Bronchial epithelial cell (primary cell): ENCODE measurements at regions not wholly inside any gene's neighbourhood (a gene's known extent, or its start where the extent isn't known, plus 50 kb on each side); places are given as distances from the start of the nearest gene placed in this dataset.

Source experiments
- DNase-seq: peaks from one replicate; pipeline ENCODE4 v3.0.0-alpha.2; 2010; ENCODE audit warnings: low read depth
- FAIRE-seq: peaks from 2 replicates; lab custom pipeline; 2011; peaks lifted over from hg19 to GRCh38; lab: Jason Lieb, UNC
- H3K27me3 ChIP-seq: 2 replicates; pipeline ENCODE4 v1.5.1; 2011; ENCODE audit warnings: low read length; ENCODE audit not compliant: control insufficient read depth, insufficient read depth
- H3K36me3 ChIP-seq: 2 replicates; pipeline ENCODE4 v1.5.1; 2011; ENCODE audit warnings: low read length; ENCODE audit not compliant: control insufficient read depth, insufficient read depth
- H3K4me3 ChIP-seq: 2 replicates; pipeline ENCODE4 v1.5.1; 2011; ENCODE audit warnings: mild to moderate bottlenecking, low read depth, low read length, control low read depth
- TF ChIP-seq, protein P1 (sequence below): IDR thresholded peaks from 2 replicates; pipeline ENCODE4 v1.5.1; 2011; ENCODE audit warnings: mild to moderate bottlenecking, moderate library complexity, low read length, control low read depth, inconsistent platforms; ENCODE audit not compliant: insufficient read depth, severe bottlenecking

DNA sequence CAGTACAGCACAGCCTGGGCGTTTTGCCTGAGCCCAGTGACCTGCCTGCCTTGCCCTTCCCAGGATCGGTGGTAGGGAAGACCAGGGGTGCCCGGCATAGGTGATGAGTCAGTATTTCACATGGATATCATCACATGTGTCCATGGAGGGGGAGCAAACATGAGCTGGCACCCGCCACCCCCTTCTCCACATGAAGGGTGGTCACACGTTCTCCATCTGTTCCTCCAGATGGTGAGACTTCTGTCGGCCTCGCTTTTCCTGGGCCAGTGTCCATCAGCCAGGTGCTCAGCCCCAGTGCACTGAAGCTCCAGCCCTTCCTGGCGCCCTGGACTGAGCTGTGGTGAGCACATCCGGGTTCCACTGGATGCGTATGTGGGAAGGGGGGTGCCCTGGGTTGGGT lies 208.4 kb downstream of the UBE3A start:
- no peak overlapping the region for H3K4me3 ChIP-seq
- FAIRE-seq (no peak), DNase-seq (no peak)
- H3K27me3 ChIP-seq = no peaks in the 10 kb centered on the region
- TF ChIP-seq, protein P1, sequence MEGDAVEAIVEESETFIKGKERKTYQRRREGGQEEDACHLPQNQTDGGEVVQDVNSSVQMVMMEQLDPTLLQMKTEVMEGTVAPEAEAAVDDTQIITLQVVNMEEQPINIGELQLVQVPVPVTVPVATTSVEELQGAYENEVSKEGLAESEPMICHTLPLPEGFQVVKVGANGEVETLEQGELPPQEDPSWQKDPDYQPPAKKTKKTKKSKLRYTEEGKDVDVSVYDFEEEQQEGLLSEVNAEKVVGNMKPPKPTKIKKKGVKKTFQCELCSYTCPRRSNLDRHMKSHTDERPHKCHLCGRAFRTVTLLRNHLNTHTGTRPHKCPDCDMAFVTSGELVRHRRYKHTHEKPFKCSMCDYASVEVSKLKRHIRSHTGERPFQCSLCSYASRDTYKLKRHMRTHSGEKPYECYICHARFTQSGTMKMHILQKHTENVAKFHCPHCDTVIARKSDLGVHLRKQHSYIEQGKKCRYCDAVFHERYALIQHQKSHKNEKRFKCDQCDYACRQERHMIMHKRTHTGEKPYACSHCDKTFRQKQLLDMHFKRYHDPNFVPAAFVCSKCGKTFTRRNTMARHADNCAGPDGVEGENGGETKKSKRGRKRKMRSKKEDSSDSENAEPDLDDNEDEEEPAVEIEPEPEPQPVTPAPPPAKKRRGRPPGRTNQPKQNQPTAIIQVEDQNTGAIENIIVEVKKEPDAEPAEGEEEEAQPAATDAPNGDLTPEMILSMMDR = no peak
- H3K36me3 ChIP-seq = no peaks in the 10 kb centered on the region

DNA sequence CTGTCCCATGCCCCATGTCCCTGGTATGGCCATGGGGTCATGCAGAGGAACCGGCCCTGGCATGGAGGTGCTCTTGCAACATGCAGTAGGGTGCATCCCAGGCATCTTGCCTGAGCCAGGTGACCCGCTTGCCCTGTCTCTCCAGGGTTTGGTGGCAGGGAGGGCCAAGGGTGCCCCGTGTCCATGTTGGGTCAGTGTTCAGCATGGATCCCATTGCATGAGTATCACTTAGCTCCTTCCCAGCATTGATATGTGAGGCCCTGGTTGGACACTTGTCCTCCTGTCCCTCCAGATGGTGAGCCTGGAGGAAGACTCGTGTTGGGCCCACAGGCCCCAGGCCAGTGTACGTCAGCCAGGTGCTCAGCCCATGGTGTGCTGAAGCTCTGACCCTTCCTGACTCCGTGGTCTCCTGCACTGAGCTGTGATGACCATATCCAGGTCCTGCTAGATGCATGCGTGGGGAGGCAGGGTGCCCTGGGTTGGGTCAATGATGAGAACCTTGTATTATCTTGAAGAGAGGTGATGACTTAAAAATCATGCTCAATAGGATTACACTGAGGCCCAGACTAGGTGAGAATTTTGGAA lies 205.0 kb downstream of the UBE3A start:
- no peak for FAIRE-seq
- no peak for DNase-seq

DNA sequence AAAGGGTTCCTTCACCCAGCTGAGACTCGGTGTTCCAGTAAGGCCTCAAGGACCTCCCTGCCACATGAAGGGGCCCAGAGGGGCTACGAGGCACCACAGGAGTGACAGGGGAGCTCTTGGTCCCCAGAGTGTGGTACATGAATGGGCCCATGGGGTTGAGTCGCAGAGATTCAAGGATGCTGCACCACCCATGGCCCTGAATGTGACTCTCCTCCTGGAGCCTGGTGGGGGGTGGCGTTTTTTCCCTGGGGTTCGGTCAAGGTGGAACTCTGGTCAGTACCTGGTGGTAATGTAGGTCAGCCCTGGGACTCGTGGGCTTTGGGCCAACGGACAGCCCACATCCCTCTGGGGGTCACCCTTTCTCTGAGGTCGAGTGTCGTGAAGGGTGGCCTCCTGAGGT lies 204.0 kb downstream of the UBE3A start:
- TF ChIP-seq, protein P1 = no peak
- DNase-seq (no peak), FAIRE-seq (no peak)
- Histone ChIP-seq H3K27me3 (no peaks in the 10 kb centered on the region), H3K36me3 (no peaks in the 10 kb centered on the region), H3K4me3 (no peak overlapping the region)

More for the DNA sequence above, 205.0 kb downstream of the UBE3A start:
- TF ChIP-seq, protein P1 = no peak
- no peaks in the 10 kb centered on the region for H3K27me3 ChIP-seq
- no peaks in the 10 kb centered on the region for H3K36me3 ChIP-seq
- H3K4me3 ChIP-seq = no peak overlapping the region

DNA sequence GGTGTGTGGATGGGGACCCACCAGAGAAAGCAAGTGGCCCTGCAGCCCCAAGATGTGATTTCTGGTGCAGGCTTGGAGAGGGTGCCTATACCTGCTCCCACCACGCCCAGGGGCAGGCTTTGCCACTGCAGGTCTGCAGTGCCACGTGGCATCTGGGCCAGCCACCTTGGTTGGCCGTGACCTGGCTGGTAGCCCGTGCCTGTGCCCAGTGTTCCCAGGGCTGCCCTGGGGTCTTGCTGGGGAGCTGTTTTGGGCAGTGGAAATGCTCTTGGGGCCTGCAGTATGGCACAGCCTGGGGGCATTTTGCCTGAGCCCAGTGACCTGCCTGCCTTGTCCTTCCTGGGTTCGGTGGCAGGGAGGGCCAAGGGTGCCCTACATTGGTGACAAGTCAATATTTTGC lies 203.4 kb downstream of the UBE3A start:
- no peak for FAIRE-seq
- no peaks in the 10 kb centered on the region for H3K27me3 ChIP-seq
- TF ChIP-seq, protein P1 = no peak

DNA sequence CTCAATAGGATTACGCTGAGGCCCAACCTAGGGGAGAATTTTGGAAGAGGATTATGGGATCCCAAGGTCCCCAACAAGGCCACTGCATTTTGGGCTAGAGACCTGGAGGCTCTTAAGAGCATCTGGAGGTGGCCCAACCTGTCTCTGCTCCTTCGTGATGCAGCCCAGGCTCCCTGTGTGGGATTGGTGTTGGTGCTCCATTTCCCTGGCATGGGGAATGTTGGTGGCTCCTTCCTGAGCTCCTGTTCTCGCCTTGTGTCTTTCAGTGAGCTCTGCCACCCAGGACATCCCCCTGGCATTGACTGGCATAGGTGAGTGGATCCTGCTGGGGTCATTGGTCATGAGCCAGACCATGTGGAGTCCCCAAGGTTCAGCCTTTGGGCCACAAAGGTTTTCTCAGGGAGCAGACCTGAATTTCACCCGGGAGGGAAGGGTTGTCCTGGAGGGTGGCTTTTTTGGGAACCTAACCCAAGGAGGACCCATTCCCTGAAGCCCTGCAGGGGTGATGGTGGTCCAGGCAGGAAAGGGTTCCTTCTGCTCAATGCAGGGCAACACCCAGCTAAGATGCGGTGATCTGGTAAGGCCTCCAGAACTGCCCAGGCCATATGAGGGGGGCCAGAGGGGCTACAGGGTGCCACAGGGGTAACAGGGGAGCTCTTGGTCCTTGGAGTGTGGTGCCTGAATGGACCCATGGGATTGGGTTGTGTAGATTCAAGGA lies 202.5 kb downstream of the UBE3A start:
- no peaks in the 10 kb centered on the region for H3K27me3 ChIP-seq
- no peak for FAIRE-seq
- no peaks in the 10 kb centered on the region for H3K36me3 ChIP-seq
- DNase-seq = no peak
- no peak overlapping the region for H3K4me3 ChIP-seq
- TF ChIP-seq, protein P1 = no peak

More for the DNA sequence above, 203.4 kb downstream of the UBE3A start:
- no peaks in the 10 kb centered on the region for H3K36me3 ChIP-seq
- no peak overlapping the region for H3K4me3 ChIP-seq
- DNase-seq = no peak
